ENCODE measurements at regions not wholly inside any gene's neighbourhood (a gene's known extent, or its start where the extent isn't known, plus 50 kb on each side); places are given as distances from the start of the nearest gene placed in this dataset.

GRCh38 chr2:85954192-85954589 lies 65.4 kb upstream of the ST3GAL5 start:
- H3K4me1 Mint-ChIP-seq (ENCODE audit: unreplicated experiment) = peaks cover 25% of the 10 kb centered on the region

GRCh38 chr2:85953476-85953875 lies 64.7 kb upstream of the ST3GAL5 start:
- H3K36me3 Mint-ChIP-seq = no peaks in the 10 kb centered on the region
- TF ChIP-seq, protein P1, sequence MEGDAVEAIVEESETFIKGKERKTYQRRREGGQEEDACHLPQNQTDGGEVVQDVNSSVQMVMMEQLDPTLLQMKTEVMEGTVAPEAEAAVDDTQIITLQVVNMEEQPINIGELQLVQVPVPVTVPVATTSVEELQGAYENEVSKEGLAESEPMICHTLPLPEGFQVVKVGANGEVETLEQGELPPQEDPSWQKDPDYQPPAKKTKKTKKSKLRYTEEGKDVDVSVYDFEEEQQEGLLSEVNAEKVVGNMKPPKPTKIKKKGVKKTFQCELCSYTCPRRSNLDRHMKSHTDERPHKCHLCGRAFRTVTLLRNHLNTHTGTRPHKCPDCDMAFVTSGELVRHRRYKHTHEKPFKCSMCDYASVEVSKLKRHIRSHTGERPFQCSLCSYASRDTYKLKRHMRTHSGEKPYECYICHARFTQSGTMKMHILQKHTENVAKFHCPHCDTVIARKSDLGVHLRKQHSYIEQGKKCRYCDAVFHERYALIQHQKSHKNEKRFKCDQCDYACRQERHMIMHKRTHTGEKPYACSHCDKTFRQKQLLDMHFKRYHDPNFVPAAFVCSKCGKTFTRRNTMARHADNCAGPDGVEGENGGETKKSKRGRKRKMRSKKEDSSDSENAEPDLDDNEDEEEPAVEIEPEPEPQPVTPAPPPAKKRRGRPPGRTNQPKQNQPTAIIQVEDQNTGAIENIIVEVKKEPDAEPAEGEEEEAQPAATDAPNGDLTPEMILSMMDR (conservative IDR thresholded peaks at IDR 0.05) = no peak
- no peak overlapping the region for H3K4me3 Mint-ChIP-seq
- peaks cover 23% of the 10 kb centered on the region for H3K4me1 Mint-ChIP-seq (ENCODE audit: unreplicated experiment)
- no peaks in the 10 kb centered on the region for H3K27me3 Mint-ChIP-seq
- DNase-seq (ENCODE audit: extremely low spot score, unreplicated experiment) = no peak
- H3K9me3 Mint-ChIP-seq = no peaks in the 10 kb centered on the region
- peak overlapping the region; percentile 34 for H3K27ac Mint-ChIP-seq

More at GRCh38 chr2:85954192-85954589, 65.4 kb upstream of the ST3GAL5 start:
- Mint-ChIP-seq H3K9me3 (no peaks in the 10 kb centered on the region), H3K27ac (peak overlapping the region; percentile 30), H3K27me3 (no peaks in the 10 kb centered on the region), H3K36me3 (no peaks in the 10 kb centered on the region), H3K4me3 (no peak overlapping the region)
- TF ChIP-seq, protein P1 (conservative IDR thresholded peaks at IDR 0.05) = no peak
- no peak for DNase-seq (ENCODE audit: extremely low spot score, unreplicated experiment)

DNA sequence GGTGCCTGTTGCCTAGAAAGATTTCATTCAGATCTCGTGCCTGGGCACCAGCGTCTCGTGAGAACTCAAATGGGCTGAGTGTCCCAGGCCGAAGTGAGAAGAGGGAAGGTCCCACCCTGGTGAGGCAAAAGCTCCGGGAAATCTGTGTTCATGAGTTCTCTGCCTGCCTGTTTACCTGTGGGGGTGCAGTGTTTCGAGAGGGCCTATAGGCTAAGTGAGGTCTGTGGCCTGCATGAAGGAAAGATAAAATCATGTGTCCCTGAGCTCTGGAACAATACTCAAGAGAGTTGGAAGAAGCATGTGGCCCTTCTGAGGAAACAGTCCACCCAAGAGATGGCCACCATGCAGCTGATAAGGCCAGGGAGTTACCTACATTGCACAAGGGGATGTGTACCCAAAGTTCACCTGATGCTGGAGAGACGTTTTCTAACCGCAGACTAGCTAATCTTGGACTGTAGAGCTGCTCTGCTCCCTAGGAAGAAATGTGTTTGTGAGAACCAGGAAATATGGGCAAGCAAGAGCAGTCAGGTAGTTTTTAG lies 63.5 kb upstream of the ST3GAL5 start:
- Mint-ChIP-seq H3K4me3 (no peak overlapping the region), H3K4me1 (ENCODE audit: unreplicated experiment) (peaks cover 23% of the 10 kb centered on the region), H3K36me3 (no peaks in the 10 kb centered on the region), H3K27ac (peak overlapping the region; percentile 19), H3K27me3 (no peaks in the 10 kb centered on the region), H3K9me3 (no peaks in the 10 kb centered on the region)
- no peak for DNase-seq (ENCODE audit: extremely low spot score, unreplicated experiment)
- TF ChIP-seq, protein P1 (conservative IDR thresholded peaks at IDR 0.05) = no peak

DNA sequence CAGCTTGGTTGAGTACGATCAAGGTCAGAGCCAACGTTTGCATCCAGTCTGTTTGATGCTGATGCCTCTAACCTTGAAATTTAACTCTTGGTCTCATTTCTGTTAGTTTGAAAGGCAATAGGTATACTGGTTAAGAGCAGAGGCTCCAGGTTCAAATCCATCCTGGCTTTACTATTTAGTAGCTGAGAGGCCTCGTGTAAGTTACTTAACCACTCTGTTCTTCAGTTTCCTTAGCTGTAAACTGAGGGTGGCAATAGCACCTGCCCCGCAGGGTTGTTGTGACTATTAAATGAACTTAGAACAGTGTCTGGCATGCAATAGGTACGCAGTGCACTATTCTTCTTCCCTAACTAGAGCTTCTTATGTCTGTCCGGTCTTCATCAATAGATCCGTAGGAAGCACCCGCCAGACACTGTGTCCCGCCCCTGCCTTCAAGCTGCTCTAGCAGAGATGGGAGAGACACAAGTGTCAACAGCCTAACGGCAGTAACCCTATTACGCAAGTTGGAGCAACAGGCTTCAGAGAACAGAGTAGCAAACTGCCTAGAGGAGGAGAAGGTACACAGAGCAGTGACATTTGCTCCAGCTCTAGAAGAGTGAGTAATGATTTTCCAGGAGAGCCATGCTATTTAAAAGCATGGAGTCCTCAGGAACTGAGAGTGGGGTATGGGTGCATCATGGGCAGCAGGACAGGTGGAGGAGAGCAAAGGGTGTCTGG lies 62.7 kb upstream of the ST3GAL5 start:
- H3K4me1 Mint-ChIP-seq (ENCODE audit: unreplicated experiment) = peaks cover 23% of the 10 kb centered on the region
- H3K27ac Mint-ChIP-seq = peak overlapping the region; percentile 19
- TF ChIP-seq, protein P1 (conservative IDR thresholded peaks at IDR 0.05) = no peak
- no peaks in the 10 kb centered on the region for H3K9me3 Mint-ChIP-seq
- no peaks in the 10 kb centered on the region for H3K27me3 Mint-ChIP-seq
- H3K36me3 Mint-ChIP-seq = no peaks in the 10 kb centered on the region
- DNase-seq (ENCODE audit: extremely low spot score, unreplicated experiment) = no peak
- peak overlapping the region; percentile 37 for H3K4me3 Mint-ChIP-seq

GRCh38 chr2:85950743-85951142 lies 62.0 kb upstream of the ST3GAL5 start:
- H3K27ac Mint-ChIP-seq = no peak overlapping the region

More at GRCh38 chr2:85950743-85951142, 62.0 kb upstream of the ST3GAL5 start:
- Mint-ChIP-seq H3K4me1 (ENCODE audit: unreplicated experiment) (peaks cover 23% of the 10 kb centered on the region), H3K27me3 (no peaks in the 10 kb centered on the region), H3K36me3 (no peaks in the 10 kb centered on the region), H3K4me3 (no peak overlapping the region), H3K9me3 (no peaks in the 10 kb centered on the region)
- DNase-seq (ENCODE audit: extremely low spot score, unreplicated experiment) = no peak
- TF ChIP-seq, protein P1 (conservative IDR thresholded peaks at IDR 0.05) = no peak

All from type B pancreatic cell (in vitro differentiated cells).